NCI-H748 treated with DMSO at 0.1 percent for 48 hours (cell line): ENCODE measurements at regions not wholly inside any gene's neighbourhood (a gene's known extent, or its start where the extent isn't known, plus 50 kb on each side); places are given as distances from the start of the nearest gene placed in this dataset.
"Not testable (repeated sequence)": the region's sequence is repeated elsewhere in the genome, so short reads cannot be mapped to it uniquely, and the experiment has no call there.

Experiments used
- DNase-seq: peaks from one replicate; lab custom pipeline; 2025; lab: John Stamatoyannopoulos, UW

- no peak for DNase-seq
Observed at GRCh38 chr14:96686126-96686525, 111.1 kb upstream of the VRK1 start.

GRCh38 chr14:96688629-96689028, 108.6 kb upstream of the VRK1 start:
- no peak for DNase-seq

GRCh38 chr14:96690713-96691383, 106.3 kb upstream of the VRK1 start:
- no peak for DNase-seq

GRCh38 chr14:96693252-96693820, 103.8 kb upstream of the VRK1 start:
- no peak for DNase-seq

- DNase-seq = no peak
Observed at GRCh38 chr14:96693987-96694386, 103.2 kb upstream of the VRK1 start.

- DNase-seq = no peak
Observed at GRCh38 chr14:96698960-96699539, 98.1 kb upstream of the VRK1 start.

- DNase-seq = no peak
Observed at GRCh38 chr14:96699666-96700065, 97.5 kb upstream of the VRK1 start.

DNA sequence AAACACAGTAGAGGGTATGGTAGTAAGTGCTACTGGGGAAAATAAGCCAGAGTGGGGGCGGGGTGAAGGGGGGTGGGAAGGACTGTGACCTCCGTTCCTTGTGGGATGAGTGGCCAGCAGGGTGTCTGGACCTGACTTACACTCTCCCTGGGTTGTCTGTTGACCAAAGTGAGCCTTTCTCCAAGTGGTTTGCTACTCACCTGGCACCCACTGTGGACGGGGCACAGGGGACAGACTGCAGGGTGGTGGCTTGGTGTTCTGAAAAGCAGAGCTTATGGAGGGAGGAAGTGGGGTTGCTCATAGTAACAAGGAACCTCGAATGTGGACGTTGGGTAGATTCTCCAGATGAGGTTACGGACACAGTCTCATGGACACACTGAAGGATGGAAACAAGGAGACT, 94.4 kb upstream of the VRK1 start:
- DNase-seq = no peak

DNA sequence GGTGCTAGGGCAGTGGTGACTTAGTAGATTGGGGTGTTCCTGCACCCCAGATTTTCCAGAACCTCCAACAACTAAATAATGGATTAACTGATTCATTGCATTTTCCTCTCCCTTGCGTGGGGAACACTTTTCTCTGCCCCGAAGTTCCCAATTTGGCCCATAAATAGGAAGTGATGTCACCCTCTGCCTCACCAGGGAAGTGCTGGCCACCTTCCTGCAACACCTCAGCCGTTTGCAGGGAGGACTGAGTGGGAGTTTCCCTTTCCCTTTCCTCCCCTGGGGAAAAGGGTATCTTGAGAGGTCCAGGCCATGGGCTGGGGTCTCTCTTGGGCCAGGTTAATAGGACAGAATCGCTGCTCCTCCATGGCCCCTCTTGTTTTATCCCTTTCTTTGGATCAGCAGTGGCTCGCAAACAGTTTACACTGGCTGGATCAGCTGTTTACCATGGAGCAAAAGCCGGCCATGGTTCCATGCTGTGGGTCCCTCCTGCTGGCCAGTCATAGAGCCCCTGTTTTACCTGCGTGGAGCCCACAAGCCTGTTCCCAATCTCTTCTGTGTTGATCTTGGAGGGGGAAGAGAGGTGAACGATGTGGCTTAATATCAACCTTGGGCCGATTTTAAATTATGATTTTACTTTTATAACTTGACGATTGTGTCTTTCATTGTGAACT, 91.6 kb upstream of the VRK1 start:
- DNase-seq = no peak

DNA sequence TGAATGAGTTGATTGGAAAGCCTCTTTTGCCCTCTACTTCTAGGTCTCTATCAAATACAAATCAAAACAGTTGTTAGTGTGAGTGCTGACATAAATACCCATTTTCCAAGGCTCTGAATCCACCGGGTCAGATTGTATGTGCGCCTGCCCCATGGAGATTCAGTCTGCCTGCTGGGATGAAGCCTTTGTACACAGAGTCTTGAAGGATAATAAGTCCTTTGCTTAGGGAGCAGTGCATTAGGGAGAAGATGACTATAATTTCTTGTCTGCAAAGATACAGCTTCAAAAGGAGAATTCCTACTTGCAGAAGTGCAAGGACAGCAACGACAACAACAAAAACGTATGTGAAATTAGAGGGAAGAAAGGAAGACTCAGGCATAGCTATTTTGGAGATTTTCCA, 90.3 kb upstream of the VRK1 start:
- DNase-seq = no peak

GRCh38 chr14:96710060-96710666, 87.0 kb upstream of the VRK1 start:
- DNase-seq = no peak

GRCh38 chr14:96711559-96712267, 85.5 kb upstream of the VRK1 start:
- DNase-seq = no peak

DNA sequence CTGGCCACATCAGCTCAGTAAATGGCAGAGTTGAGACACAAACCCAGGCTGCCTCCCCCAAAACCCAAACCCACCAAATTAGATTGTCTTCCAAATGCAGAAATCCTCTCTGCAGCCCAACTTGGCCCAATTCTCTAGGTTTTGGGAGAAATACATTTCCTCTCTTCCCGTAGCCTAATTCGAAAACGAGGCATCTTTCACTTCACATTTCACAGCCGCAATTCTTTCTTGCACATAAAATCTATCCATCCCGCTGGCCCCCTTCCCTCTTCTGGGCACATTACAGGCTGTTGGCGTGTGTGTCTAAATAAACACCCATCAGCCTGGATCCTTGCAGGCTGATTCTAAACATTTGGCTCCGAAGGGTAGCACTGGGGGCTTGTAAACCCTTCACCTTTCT, 83.8 kb upstream of the VRK1 start:
- DNase-seq = no peak

DNA sequence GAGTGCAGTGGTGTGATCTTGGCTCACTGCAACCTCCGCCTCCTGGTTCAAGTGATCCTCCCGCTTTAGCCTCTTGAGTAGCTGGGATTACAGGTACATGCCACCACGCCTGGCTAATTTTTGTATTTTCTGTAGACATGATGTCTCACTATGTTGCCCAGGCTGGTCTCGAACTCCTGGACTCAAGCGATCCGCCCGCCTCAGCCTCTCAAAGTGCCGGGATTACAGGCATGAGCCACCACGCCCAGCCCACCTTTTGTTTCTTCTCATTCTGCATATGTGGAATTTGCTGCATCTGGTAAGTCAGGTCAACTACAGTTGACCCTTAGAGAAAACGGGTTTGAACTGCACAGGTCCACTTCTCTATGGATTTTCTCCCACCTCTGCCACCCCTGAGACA, 82.6 kb upstream of the VRK1 start:
- not testable (repeated sequence) for DNase-seq

GRCh38 chr14:96717116-96717515, 80.1 kb upstream of the VRK1 start:
- no peak for DNase-seq

DNA sequence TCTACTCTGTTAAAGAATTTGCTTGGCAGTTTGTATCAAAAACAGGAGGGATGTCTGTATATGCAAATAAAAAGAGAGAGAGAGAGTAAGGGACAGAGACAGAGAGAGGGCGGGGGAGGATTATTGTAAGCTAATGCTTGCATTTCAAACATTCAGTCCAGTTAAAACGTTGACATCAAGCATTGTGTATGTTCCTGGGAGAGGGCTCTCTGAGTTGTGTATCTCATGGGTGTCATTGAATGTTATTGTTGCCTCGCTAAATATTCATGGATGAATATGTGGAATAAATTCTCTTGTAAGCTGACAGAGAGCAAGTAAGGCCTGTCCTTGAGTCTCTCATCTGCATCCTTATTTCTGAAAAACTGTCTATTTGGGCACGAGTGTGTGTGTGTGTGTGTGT, 78.8 kb upstream of the VRK1 start:
- DNase-seq = no peak

DNA sequence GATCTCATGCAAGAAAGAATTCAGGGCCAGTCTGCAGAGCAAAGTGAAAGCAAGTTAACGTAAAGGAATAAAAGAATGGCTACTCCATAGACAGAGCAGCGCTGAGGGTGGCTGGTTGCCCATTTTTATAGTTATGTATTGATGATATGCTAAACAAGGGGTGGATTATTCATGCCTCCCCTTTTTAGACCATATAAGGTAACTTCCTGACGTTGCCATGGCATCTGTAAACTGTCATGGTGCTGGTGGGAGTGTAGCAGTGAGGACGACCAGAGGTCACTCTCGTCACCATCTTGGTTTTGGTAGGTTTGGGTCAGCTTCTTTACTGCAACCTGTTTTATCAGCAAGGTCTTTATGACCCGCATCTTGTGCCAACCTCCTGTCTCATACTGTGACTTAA, 76.5 kb upstream of the VRK1 start:
- DNase-seq = not testable (repeated sequence)

- no peak for DNase-seq
Observed at GRCh38 chr14:96722736-96723135, 74.4 kb upstream of the VRK1 start.

DNA sequence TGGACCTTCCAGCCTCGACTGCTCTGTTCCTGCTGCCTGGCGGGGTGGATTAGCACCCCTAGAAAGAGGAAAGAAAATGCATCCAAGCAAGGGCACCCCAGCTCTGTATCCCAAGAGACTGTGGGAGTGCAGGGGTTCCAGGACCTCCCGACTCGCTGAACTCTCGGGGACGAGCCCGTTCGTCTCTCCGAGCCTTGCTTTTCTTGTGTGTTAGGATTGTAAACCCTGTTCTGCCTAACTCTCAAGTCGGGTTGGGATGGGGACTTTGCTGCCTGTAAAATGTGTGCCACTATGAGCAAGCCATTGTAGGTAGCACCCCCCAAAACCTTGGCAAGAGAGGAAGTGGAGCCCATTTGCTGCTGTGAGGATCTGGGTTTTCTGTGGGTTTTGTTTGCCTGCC, 73.2 kb upstream of the VRK1 start:
- no peak for DNase-seq

DNA sequence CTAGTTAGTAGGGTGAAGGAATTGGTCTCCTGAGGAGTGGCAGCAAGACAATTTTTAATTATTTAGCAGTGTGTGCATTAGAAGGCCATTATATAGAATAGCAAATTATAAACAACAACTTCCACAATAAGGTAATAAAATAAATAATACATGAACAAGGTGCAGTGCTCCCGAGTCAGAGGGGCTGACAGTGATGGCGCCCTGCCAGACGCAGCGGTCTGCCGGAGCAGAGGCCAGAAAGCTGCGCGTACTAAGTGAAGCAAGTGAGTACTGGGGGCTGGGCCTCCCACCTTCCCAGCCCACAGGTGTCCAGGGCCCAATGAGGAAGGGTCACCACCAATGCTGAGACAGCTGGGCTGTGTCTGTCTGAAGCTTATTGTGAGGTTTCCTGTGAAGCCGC, 72.0 kb upstream of the VRK1 start:
- no peak for DNase-seq

DNA sequence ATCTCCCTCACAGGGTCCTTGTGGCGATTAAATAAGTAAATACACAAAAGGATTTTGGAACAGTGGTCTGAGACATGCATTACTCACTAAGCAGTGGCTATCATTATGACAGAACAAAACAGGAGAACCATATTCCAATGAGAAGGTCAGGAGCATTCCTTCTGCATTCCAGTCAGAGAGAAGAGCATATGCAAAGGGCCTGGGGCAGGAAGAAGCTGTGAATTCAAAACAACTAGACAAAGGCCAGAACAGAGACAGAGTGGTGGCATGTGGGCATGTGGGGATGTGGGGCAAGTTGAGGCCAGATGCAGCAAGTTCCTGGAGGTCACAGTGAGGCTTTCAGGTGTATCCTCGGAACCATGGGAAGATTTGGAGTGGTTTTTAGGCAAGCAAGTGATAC, 70.1 kb upstream of the VRK1 start:
- no peak for DNase-seq

DNA sequence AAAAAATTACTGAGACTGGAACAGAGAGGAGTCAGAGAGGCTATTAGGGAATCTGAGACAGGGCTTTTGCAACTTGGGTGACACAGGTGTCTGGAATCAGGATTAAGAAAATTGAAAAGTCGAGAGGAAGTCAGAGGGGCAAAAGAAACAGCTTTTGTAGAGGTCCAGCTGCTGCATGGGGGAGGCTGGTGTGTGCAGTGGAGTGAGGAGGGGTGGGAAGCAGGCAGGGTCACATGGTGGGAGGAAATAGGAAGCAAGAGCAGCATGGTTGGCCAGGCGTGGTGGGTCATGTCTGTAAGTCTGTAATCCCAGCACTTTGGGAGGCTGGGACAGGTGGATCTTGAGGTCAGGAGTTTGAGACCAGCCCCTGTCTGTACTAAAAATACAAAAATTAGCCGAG, 69.7 kb upstream of the VRK1 start:
- no peak for DNase-seq
